ENCODE measurements at regions not wholly inside any gene's neighbourhood (a gene's known extent, or its start where the extent isn't known, plus 50 kb on each side); places are given as distances from the start of the nearest gene placed in this dataset.

DNA sequence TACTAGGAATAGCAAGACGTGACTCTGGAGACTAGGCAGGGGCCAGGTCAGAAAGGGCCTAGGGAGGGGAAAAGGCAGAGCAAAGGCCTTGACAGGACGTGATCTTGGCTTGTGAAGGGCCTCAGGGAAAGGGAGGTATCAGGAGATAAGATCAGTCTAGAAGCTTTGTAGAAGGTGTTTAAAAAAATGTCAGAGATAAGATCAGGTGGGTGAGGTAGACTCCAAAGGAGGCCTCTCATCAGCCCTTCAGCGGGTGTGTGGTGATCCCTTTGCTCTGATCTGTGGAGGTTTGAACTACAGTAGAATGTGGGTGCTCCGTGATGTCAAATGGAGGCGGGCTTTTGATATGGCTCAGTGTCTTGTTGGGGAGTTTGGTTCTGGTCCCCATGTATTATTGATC is 78.8 kb upstream of the PRPS1 start:
- TF ChIP-seq CTCF (IDR thresholded peaks at IDR 0.05) (no peak), POLR2AphosphoS5 (IDR thresholded peaks at IDR 0.05) (no peak)

All from esophagus muscularis mucosa (tissue), 3 donors.